NCI-H446 treated with DMSO at 0.1 percent for 48 hours (cell line): ENCODE measurements at regions not wholly inside any gene's neighbourhood (a gene's known extent, or its start where the extent isn't known, plus 50 kb on each side); places are given as distances from the start of the nearest gene placed in this dataset.

Experiments
- DNase-seq: peaks from one replicate; lab custom pipeline; 2025; lab: John Stamatoyannopoulos, UW

GRCh38 chr3:70840106-70840870, 527.9 kb upstream of the MDFIC2 start:
- DNase-seq: no peak

GRCh38 chr3:70833239-70833960, 521.0 kb upstream of the MDFIC2 start:
- no peak for DNase-seq

DNA sequence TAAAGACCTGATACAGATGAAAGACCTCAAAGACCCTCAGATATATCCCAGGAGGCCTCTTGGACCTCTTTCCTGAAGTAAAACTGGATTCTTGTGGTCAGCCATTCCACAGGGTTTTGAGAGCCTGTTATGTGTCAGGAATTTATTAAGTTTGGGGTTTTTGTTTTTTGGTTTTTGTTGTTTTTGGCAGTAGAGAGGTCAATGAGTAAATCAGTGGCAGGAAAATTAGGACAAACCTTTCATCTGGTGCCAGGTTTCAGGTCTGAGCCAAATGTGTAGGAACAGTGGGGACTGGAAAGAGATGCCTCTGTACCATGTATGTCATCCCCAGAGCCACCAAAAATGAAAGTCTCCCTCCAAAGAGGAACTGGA, 520.4 kb upstream of the MDFIC2 start:
- no peak for DNase-seq

DNA sequence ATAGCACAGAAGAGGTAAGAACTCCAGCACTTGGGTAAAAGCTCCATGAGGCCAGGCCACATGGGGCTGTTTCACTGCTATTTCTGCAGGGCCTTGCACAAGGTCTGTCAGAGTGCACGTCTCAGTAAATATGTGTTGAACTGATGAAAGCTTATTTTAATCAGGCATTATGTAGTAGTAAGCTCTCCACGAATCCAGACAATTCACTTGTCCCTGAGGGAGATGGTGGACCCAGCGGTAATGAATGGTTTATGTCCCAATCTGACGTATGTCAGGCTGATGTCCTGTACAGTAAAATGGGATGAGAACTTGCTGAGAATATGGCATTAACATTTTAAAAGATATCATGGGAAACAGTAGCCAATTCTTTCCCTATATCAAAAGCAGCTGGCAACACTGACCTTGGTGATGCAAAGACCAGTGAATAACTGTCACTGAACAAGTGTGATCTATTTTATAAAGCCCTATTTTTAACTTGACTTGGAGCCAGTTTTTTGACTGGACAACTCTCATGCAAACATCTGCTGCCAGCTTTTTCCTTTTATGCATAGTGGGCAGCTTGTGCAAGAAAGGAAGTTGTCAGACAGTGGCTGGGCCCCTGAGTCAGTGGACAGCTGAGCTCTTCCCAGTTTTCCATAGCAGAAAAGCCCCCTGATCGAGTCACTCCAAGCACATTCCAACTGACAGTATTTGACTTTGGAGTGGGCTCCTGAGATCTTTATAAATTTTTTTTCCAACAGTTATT, 519.8 kb upstream of the MDFIC2 start:
- DNase-seq: no peak

DNA sequence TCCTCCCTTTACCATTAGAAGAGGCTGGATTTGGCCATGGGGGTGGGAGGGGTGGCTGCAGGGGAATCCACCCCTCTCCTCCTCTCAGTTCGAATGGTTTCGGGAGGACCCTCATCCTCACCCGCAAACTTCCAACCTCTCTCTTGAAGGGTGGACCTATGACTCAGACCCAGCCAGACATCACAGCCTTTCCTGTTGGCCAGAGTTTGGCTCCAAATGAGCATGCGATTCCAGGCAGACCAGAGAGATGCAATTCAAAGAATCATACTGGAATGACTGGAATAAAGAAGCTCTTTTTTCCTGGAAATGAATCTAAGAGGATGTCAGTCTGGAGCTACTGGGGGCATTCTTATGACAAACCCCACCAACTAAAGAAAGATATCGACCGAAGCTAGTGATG, 516.7 kb upstream of the MDFIC2 start:
- no peak for DNase-seq

- peak; percentile 66 for DNase-seq
These were observed 512.3 kb upstream of the MDFIC2 start for GRCh38 chr3:70824773-70825172.

DNA sequence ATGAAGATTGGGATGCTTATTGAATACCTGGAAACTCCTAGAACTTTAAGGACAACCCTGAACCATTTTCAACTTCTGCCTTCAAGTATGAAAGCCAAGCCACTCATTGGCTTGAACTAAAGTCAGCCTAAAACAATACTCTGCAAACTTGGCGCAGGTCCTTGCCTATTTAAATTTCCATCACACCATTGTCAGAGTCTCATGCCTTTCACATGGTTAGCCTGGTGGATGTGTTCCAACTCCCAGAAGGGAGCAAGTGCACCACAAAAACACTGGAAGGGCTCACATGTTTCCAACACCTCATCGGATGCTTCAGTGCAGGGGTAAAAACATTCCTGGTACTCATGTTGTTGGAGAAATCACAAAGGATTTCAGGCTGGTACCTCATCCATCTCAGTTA, 511.6 kb upstream of the MDFIC2 start:
- DNase-seq: peak; percentile 68

GRCh38 chr3:70823622-70824021, 511.2 kb upstream of the MDFIC2 start:
- DNase-seq: no peak

DNA sequence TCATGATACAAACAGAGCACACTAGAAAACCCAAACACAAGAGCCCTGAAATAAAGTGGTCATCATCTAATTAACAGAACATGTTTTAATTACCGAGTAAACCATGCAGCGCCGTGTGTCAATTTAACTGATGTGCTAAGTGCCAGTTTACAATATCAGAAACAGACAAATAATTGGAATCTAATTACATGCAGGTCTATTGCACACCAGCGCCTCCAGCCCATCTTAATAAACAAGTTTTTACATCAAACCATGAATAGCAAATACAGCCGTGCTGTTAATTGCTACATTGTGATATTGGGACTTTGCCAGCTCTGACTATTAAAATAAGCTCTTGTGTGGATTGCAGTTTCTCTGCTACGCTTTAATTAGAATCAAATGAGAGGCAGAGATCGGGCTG, 510.2 kb upstream of the MDFIC2 start:
- DNase-seq: peak; percentile 41

- no peak for DNase-seq
These were observed 509.2 kb upstream of the MDFIC2 start for GRCh38 chr3:70821602-70822001.

DNA sequence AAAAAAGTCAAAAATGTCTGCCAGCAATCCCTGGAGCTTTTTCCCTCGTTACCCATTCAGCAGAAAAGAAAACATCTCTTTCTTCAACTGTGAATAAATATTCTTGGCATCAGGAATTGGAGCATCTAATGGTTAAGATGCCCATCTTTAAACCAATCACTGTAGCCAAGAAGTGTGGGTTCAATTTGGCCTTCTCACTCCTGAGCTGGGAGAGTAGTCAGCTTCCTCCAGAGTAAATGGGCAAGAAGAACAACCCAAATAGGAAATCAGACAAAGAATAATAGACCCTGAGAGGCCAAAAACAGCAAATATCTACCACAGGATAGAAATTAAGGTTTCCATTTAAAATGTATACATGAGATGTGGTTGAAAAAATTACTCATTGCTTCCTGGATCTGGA, 508.0 kb upstream of the MDFIC2 start:
- DNase-seq: no peak

DNA sequence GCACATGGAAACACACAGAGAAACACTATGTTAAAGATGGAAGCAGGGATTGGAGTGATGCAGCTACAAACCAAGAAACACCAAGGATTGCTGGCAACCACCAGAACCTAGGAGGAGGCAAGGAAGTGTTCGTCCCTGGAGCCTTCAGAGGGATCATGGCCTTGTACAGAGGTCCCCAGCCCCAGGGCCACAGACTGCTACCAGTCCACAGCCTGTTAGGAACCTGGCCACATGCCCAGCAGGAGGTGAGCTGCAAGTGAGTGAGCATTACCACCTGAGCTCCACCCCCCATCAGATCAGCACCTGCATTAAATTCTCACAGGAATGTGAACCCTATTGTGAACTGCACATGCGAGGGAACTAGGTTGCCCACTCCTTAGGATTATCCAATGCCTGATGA, 505.7 kb upstream of the MDFIC2 start:
- DNase-seq: no peak

DNA sequence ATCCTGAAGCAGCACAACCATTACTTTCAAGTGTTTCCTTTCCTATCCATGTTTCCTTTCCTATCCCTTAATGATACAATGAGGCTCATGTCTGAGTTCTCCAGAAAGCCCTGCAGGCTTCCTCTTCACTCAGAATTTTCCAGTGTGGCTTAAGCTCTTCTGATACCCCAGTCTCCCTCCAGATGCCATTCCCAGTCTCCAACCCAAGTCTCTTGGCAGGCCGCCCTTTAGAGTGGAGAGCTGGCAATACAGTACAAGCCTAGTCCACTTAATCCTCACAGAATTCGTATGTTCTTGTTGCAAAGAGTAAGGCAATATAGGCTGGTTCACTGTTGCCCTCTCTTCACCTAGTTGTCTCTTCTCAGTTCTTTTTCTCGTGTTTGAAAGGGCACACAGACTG, 503.9 kb upstream of the MDFIC2 start:
- peak; percentile 37 for DNase-seq

GRCh38 chr3:70815817-70816216, 503.4 kb upstream of the MDFIC2 start:
- no peak for DNase-seq

DNA sequence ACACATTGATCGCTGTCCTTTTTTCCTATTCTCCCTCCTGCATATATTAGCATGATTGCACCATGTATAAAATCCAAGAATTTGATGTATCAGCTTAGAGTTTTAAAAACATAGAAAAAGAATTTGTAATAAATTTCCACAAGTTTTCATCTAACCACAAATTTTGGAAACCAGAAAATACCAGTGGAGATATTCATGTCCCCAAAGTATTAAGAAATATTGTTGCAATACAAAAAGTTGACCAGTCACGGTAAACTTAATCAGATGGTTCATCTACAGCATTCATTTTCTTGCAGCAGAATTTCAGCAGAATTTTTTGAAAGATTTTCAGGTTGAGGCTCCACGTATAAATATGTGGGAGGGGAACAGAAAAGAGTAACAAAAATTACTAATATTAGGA, 500.9 kb upstream of the MDFIC2 start:
- DNase-seq: no peak

DNA sequence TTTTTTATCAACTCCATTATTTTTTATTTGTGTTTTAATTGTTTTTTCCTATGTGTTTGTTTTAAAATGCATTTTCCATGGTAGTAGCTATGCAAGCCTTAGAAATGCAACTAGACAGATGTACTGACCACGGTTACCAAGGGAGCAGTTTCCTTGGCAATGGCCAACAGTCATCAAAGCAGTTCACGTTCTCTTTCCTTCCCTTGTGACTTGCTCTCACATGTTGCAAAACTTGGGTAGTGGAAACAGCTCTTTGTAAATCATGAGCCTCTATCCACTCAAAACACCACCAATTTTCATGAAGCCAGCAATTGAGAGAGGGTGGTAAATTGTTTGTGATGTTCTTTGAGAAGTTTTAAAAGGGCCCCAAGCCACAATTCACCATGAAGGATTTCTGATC, 499.4 kb upstream of the MDFIC2 start:
- DNase-seq: no peak

DNA sequence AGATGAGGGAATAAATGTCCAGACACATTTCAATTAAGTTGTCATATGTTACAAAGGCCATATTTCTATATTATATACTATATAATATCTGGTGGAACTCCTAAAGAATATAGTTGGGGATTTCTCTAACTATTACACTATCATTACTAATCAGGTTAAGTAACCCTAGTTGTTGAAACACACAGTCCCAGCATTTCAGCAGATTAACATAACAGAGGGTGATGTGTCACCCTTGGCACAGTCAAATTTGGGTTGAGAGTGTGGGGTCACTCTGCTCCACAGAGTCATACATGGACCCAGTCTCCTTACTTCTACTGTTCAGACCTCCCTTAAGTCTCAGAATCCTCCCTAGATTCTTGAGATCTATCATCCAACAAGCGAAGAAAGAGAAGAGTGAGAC, 496.4 kb upstream of the MDFIC2 start:
- no peak for DNase-seq

GRCh38 chr3:70806556-70806955, 494.1 kb upstream of the MDFIC2 start:
- DNase-seq: no peak

DNA sequence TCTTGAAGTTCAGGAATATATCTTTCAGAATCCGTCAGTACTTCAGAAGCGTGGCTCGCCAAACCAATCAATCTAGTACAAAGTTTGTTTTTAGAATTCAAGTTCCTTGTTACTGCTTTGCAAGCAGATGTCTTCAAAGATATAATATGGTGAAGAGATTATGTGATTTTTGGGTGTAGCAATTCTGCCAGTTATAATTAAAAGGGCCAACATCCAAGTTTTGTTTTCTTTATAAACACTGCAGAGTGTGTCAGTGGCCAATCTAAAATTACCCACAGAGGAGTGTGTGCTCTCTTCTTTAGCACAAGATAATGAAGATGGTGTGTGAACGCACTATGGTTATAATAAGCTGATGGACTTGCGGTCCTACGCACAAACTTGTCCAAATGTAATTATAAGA, 493.6 kb upstream of the MDFIC2 start:
- no peak for DNase-seq

DNA sequence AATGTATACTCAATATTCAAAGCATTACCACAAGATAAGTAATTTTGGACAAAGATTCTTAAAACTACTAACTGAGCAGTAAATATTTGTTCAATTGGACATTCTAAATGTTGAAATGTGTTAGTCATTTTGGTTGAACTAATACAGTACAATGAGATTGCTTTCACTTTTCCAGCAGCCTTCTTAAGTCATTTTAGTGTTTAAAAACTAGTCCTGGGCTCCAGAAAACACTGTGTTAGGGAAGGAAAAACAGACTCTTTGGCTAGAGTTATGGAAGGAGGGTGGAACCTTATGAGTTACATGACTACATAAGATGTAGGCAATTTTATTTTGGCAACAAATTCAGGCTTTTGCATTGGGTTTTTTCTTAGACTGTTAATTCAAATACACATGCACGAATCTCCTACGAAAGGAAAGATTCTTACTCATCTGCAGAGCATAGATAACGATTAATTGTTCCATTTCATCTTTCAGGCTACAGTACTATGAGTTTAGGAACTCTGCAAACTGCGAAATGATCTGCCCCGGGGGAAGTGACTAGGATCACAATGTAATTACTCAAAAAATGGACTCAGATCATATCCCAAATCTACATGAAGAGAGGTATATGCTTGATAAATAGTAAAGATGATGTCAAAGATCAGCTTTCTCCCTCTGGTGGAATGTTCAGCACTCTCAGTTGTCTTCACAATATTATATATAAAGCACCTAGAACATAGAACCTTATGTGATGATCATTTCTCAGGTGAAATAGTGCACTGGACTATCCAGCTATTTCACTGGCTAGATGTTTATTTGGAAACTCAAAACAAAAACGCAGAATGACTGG, 492.8 kb upstream of the MDFIC2 start:
- DNase-seq: no peak

GRCh38 chr3:70803891-70804290, 491.5 kb upstream of the MDFIC2 start:
- DNase-seq: no peak

GRCh38 chr3:70803319-70803718, 490.9 kb upstream of the MDFIC2 start:
- DNase-seq: no peak
